Spinal cord (tissue), 9 donors: ENCODE measurements at regions not wholly inside any gene's neighbourhood (a gene's known extent, or its start where the extent isn't known, plus 50 kb on each side); places are given as distances from the start of the nearest gene placed in this dataset.

ENCODE experiments used
- DNase-seq, 6 donors: peaks; one replicate each; pipeline versions ENCODE4 v3.0.0 to v3.0.0-alpha.2; 2013 to 2015; ENCODE audit warnings: low spot score in 6 of 6, low read depth in 4 of 6
- H3K27ac ChIP-seq: one replicate; pipeline ENCODE4 v1.5.1; 2013; ENCODE audit warnings: low read depth, low read length, control low read depth
- H3K27me3 ChIP-seq: one replicate; pipeline ENCODE4 v1.6.1; 2013; ENCODE audit warnings: low read length; ENCODE audit not compliant: control insufficient read depth, insufficient read depth
- H3K36me3 ChIP-seq: one replicate; pipeline ENCODE4 v1.6.1; 2013; ENCODE audit warnings: low read length; ENCODE audit not compliant: control insufficient read depth, insufficient read depth
- H3K4me1 ChIP-seq: one replicate; pipeline ENCODE4 v1.6.1; 2013; ENCODE audit warnings: low read length; ENCODE audit not compliant: control insufficient read depth, insufficient read depth
- H3K4me3 ChIP-seq: one replicate; pipeline ENCODE4 v1.5.1; 2013; ENCODE audit warnings: low read depth, low read length, control low read depth
- H3K9me3 ChIP-seq: one replicate; pipeline ENCODE4 v1.6.1; 2013; ENCODE audit warnings: low read length; ENCODE audit not compliant: control insufficient read depth, insufficient read depth
- WGBS: methylation state at CpG from one replicate; pipeline ENCODE4 v1.1.5; 2013; ENCODE audit warnings: missing lambda C conversion rate; ENCODE audit not compliant: insufficient coverage; 5-methylcytosine and 5-hydroxymethylcytosine counted together
- donor health status: healthy.

DNA sequence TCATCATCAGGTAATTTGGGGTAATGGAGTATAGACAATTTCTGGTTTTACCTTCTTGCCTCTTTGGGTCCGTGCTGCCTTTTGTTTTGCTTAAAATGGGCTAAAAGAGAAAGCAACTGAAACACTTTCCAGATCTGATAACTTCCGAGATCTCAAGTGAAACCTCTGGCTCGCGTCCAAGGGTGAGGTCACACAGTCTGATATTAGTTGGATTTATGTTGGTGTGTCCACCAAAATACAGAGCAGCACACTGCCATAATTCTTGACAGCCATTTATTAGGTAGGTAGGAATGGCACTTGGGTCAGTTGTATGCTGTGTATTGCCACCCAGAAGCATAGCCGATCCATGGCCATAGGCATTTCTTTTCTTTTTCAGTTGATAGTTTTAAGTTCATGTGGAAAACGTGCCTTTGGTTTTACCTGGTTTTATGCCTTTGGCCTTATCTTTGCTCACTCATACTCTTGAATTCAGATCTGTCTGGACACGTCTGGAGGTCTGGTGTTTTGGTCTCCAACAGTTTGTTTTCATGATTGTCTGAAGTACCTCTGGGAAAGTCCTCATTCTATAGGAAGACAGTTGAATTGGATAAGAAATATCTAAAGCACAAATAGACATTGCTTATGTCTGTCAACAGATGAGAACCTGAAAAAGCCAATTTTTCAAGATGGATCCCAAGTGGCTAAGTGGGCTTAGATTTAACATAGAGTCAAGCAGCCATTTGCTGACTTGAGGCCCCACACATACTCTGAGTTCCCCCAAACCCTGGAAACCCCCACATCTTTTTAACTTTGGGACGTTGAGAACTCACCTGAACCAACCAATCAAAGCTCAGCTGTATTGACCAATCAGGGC is 320.8 kb downstream of the SOX4 start:
- no peak for DNase-seq
- Histone ChIP-seq H3K27me3 (no peaks in the 10 kb centered on the region), H3K27ac (no peak overlapping the region), H3K4me1 (no peaks in the 10 kb centered on the region), H3K4me3 (no peak overlapping the region), H3K9me3 (no peaks in the 10 kb centered on the region), H3K36me3 (no peaks in the 10 kb centered on the region)
- WGBS = 80% methylated on average over 1 of the region's 8 CpGs

DNA sequence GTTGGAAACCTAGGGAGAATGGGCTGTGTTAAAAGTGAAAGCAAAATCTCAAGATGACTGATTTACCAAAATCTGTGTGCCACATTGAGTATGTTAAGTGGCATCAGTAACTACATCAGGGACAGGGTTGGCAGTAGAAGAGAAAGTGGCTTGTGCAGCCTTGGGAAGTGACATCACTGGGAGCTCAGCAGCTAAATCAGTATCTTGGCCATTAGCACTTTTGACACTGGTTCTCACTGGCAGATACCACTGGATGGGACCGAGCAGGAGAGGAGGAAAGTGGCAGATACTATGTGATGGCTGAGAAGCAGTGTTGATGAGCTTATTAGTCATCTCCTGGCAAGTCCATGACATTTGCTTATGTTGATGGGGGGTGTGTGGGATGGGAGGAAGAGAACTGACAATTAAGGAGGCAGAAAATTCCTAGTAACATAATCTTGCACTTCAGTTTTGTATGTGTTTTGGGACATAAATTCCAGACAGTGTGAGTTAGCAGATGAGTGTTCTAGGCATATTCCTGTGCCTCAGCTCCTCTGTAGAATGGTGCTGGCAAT is 322.2 kb downstream of the SOX4 start:
- Histone ChIP-seq H3K27me3 (no peaks in the 10 kb centered on the region), H3K36me3 (no peaks in the 10 kb centered on the region), H3K4me3 (no peak overlapping the region), H3K4me1 (no peaks in the 10 kb centered on the region), H3K27ac (no peak overlapping the region), H3K9me3 (no peaks in the 10 kb centered on the region)
- peak in 1 of 6 donors; percentile 36 for DNase-seq
- WGBS = 45% methylated on average over 1 of the region's 1 CpG

DNA sequence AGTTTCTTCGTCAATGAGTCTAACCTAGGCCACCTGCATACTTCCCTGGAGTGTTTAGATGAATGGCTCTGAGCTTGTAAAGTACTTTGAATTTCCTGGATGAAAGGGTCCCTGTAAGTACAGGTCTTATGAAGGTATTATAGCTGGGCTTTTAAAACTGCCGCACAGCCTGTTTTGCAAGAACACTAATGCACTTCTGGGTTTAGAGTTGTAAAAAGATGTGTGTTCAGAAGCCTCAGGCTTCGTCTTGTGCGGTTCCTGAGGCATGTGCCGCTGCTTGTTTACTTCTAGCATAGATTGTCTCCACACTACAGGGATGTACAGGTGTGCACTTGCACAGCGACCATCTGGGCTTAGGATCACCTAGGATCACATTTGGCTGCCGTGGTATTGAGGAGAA is 324.5 kb downstream of the SOX4 start:
- DNase-seq = no peak
- Histone ChIP-seq H3K9me3 (no peaks in the 10 kb centered on the region), H3K27me3 (no peaks in the 10 kb centered on the region), H3K27ac (no peak overlapping the region), H3K36me3 (no peaks in the 10 kb centered on the region), H3K4me3 (no peak overlapping the region), H3K4me1 (no peaks in the 10 kb centered on the region)
- 80% methylated on average over 3 of the region's 7 CpGs for WGBS

- Histone ChIP-seq H3K27ac (no peak overlapping the region), H3K36me3 (no peaks in the 10 kb centered on the region), H3K9me3 (no peaks in the 10 kb centered on the region), H3K4me3 (no peak overlapping the region), H3K27me3 (no peaks in the 10 kb centered on the region), H3K4me1 (no peaks in the 10 kb centered on the region)
- no peak for DNase-seq
- 80% methylated on average over 3 of the region's 4 CpGs for WGBS
Observed at GRCh38 chr6:21918666-21919065, 325.1 kb downstream of the SOX4 start.

GRCh38 chr6:21922086-21922485 is 328.5 kb downstream of the SOX4 start:
- H3K9me3 ChIP-seq = no peaks in the 10 kb centered on the region
- DNase-seq = no peak
- no peaks in the 10 kb centered on the region for H3K27me3 ChIP-seq
- H3K36me3 ChIP-seq = no peaks in the 10 kb centered on the region
- no CpG with 5 or more reads among the region's 2 CpGs for WGBS
- no peaks in the 10 kb centered on the region for H3K4me1 ChIP-seq
- no peak overlapping the region for H3K27ac ChIP-seq
- H3K4me3 ChIP-seq = no peak overlapping the region

DNA sequence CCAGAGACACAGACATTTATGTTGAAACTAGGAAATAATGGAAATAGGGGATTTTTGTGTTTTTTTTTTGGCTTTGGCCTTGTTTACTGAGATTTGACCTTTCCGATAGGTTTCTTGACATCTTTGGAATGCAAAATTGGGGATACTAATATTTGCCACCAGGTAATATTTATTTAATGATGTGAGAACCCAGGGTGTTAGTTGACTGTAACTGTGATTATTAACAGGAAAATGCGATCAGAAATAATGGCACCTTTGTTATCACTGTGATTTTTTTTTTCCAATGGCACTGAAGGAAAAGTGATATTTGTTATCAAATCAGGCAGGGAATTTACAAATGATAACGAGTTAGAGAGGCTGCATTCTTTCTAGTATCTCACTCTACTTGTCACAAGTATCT is 330.5 kb downstream of the SOX4 start:
- Histone ChIP-seq H3K36me3 (no peaks in the 10 kb centered on the region), H3K27ac (no peak overlapping the region), H3K4me1 (no peaks in the 10 kb centered on the region), H3K4me3 (no peak overlapping the region), H3K27me3 (no peaks in the 10 kb centered on the region), H3K9me3 (no peaks in the 10 kb centered on the region)
- 92% methylated on average over 2 of the region's 3 CpGs for WGBS
- DNase-seq = no peak

DNA sequence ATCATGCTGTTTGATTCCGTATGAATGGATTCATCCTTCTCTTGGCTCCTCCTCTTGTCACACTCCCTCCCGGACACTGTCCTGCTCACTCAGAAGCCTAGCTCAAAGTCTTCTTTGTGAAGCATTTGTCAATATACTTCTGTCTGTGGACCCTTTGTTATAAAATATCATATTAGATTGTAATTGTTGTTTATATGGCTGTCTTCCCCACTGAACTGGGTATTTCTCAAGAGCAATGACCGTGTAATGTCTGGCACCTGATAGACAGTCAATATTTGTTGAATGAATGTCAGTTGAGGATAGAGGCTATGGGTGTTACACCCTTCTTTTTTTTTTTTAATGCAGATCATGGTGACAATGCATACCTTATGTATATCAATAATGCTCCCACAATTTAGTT is 335.3 kb downstream of the SOX4 start:
- DNase-seq = no peak
- H3K4me1 ChIP-seq = no peaks in the 10 kb centered on the region
- no peaks in the 10 kb centered on the region for H3K36me3 ChIP-seq
- H3K27ac ChIP-seq = no peak overlapping the region
- no peaks in the 10 kb centered on the region for H3K27me3 ChIP-seq
- no peak overlapping the region for H3K4me3 ChIP-seq
- no peaks in the 10 kb centered on the region for H3K9me3 ChIP-seq
- 67% methylated on average over 1 of the region's 3 CpGs for WGBS

- 100% methylated on average over 3 of the region's 4 CpGs for WGBS
- Histone ChIP-seq H3K36me3 (no peaks in the 10 kb centered on the region), H3K4me1 (no peaks in the 10 kb centered on the region), H3K4me3 (no peak overlapping the region), H3K27me3 (no peaks in the 10 kb centered on the region), H3K27ac (no peak overlapping the region), H3K9me3 (no peaks in the 10 kb centered on the region)
- no peak for DNase-seq
Observed at GRCh38 chr6:21931641-21932335, 338.2 kb downstream of the SOX4 start.

GRCh38 chr6:21933351-21933750 is 339.8 kb downstream of the SOX4 start:
- Histone ChIP-seq H3K9me3 (no peaks in the 10 kb centered on the region), H3K27me3 (no peaks in the 10 kb centered on the region), H3K36me3 (no peaks in the 10 kb centered on the region), H3K4me1 (no peaks in the 10 kb centered on the region), H3K4me3 (no peak overlapping the region), H3K27ac (no peak overlapping the region)
- no peak for DNase-seq

DNA sequence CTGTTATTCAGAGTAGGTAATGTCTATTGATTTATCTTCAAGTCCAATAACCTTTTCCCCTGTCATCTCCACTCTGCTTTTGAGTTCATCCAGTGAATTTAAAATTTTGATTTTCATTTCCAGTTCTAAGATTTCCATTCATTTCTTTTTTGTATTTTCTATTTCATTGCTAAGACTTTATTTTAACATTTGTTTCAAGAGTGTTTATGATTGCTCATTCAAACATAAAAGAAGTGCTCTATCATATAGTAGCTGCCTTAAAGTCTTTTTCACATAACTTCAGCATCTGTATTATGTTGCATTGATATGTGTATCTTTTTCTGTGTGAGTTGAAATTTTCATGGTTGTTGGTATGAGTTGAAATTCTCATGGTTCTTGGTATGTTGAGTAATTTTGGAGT is 341.6 kb downstream of the SOX4 start:
- Histone ChIP-seq H3K27me3 (no peaks in the 10 kb centered on the region), H3K4me3 (no peak overlapping the region), H3K9me3 (no peaks in the 10 kb centered on the region), H3K4me1 (no peaks in the 10 kb centered on the region), H3K27ac (no peak overlapping the region), H3K36me3 (no peaks in the 10 kb centered on the region)
- no peak for DNase-seq
